A549 (cell line): ENCODE measurements at regions not wholly inside any gene's neighbourhood (a gene's known extent, or its start where the extent isn't known, plus 50 kb on each side); places are given as distances from the start of the nearest gene placed in this dataset.

ENCODE experiments used
- ATAC-seq, 2 experiments: fragments of 200-7000 bp in 1 of 2; fragments of >200 bp in 1 of 2; cut with Nextera tagmentation in 1 of 2; cut with Tn5 transposase in 1 of 2; 3 replicates each; pipeline versions ENCODE4 v1.8.0 to v1.9.1; 2018 to 2020; ENCODE audit warnings: mild to moderate bottlenecking in 1 of 2, moderate library complexity in 1 of 2
- CTCF ChIA-PET: fragments of 300-600 bp; sonication (Branson Sonifier 250); formaldehyde crosslinking; extraction: SDS; loops from one replicate; lab custom pipeline; 2021; ENCODE audit warnings: antibody characterized with exemption, inconsistent platforms; lab: Yijun Ruan, JAX
- POLR2A ChIA-PET: fragments of 350-600 bp; formaldehyde crosslinking; extraction: SDS; loops from one replicate; lab custom pipeline; 2021; ENCODE audit warnings: antibody characterized with exemption, inconsistent platforms; lab: Yijun Ruan, JAX
- DNase-seq, 2 experiments: peaks; one replicate each; pipeline versions ENCODE4 v3.0.0 to v3.0.0-alpha.2; 2011 to 2016; ENCODE audit warnings: low read depth in 1 of 2, low spot score in 1 of 2
- FAIRE-seq: peaks from 2 replicates; lab custom pipeline; 2011; peaks lifted over from hg19 to GRCh38; lab: Jason Lieb, UNC
- H3K27ac ChIP-seq, 2 experiments: fragments of >200 bp; sonication (Bioruptor Twin); formaldehyde crosslinking; 3 replicates each; pipeline ENCODE4 v1.5.1; 2016 to 2017
- H3K4me1 ChIP-seq: fragments of >200 bp; sonication (Bioruptor Twin); formaldehyde crosslinking; 3 replicates; pipeline ENCODE4 v1.6.1; 2016
- H3K4me2 ChIP-seq: fragments of >200 bp; sonication (Bioruptor Twin); formaldehyde crosslinking; 3 replicates; pipeline ENCODE4 v1.6.1; 2016
- H3K4me3 ChIP-seq: fragments of >200 bp; sonication (Bioruptor Twin); formaldehyde crosslinking; 3 replicates; pipeline ENCODE4 v1.5.1; 2016
- H3K9me3 ChIP-seq: fragments of >200 bp; sonication (Bioruptor Twin); formaldehyde crosslinking; 3 replicates; pipeline ENCODE4 v1.6.1; 2016
- CBX8 ChIP-seq: fragments of 200-600 bp; sonication (generic); IDR thresholded peaks from 2 replicates; pipeline ENCODE4 v1.6.1; 2016
- CHD2 ChIP-seq: fragments of 150-350 bp; IDR thresholded peaks from 2 replicates; pipeline ENCODE4 v1.6.1; 2014; ENCODE audit warnings: low read length; ENCODE audit not compliant: partially characterized antibody
- CHD4 ChIP-seq: fragments of 200-600 bp; sonication (generic); IDR thresholded peaks from 2 replicates; pipeline ENCODE4 v1.6.1; 2016; ENCODE audit warnings: antibody characterized with exemption, mild to moderate bottlenecking, borderline replicate concordance
- CTCF ChIP-seq: fragments of >200 bp; sonication (Bioruptor Twin); formaldehyde crosslinking; IDR thresholded peaks from 3 replicates; pipeline ENCODE4 v1.5.1; 2016
- FOSB ChIP-seq: fragments of 250-450 bp; sonication (Bioruptor Pico); IDR thresholded peaks from 2 replicates; pipeline ENCODE4 v1.5.0; 2020; ENCODE audit warnings: mild to moderate bottlenecking, moderate library complexity
- FOSL2 ChIP-seq, 2 experiments: fragments of 450-650 bp in 1 of 2; fragments of >200 bp in 1 of 2; sonication (Bioruptor Twin) in 1 of 2; formaldehyde crosslinking; IDR thresholded peaks; 2 replicates each; pipeline versions ENCODE4 v1.5.0 to v1.6.1; 2016 to 2020; ENCODE audit warnings: mild to moderate bottlenecking in 1 of 2, moderate library complexity in 1 of 2
- GATA3 ChIP-seq: IDR thresholded peaks from 2 replicates; pipeline ENCODE4 v1.6.1; 2012; ENCODE audit warnings: borderline replicate concordance
- HDAC2 ChIP-seq: fragments of 200-600 bp; sonication (generic); IDR thresholded peaks from 2 replicates; pipeline ENCODE4 v1.6.1; 2016
- HES2 ChIP-seq: fragments of >200 bp; sonication (Bioruptor Twin); formaldehyde crosslinking; IDR thresholded peaks from 2 replicates; pipeline ENCODE4 v1.6.1; 2016
- HEYL ChIP-seq: fragments of 250-450 bp; sonication (Bioruptor Pico); IDR thresholded peaks from 2 replicates; pipeline ENCODE4 v1.8.0; 2021; ENCODE audit warnings: mild to moderate bottlenecking, moderate library complexity
- HMGXB4 ChIP-seq: fragments of 250-450 bp; sonication (Bioruptor Pico); IDR thresholded peaks from 2 replicates; pipeline ENCODE4 v1.5.0; 2021; ENCODE audit warnings: mild to moderate bottlenecking, moderate library complexity, borderline replicate concordance
- HOXB5 ChIP-seq: fragments of 250-450 bp; sonication (Bioruptor Pico); IDR thresholded peaks from 2 replicates; pipeline ENCODE4 v1.5.0; 2020; ENCODE audit warnings: mild to moderate bottlenecking, moderate library complexity
- JUN ChIP-seq, 2 experiments: fragments of >200 bp; sonication (Bioruptor Twin); formaldehyde crosslinking; IDR thresholded peaks; 2 replicates in 1 of 2; 3 replicates in 1 of 2; pipeline ENCODE4 v1.6.1; 2016 to 2017
- JUNB ChIP-seq: fragments of >200 bp; sonication (Bioruptor Twin); formaldehyde crosslinking; IDR thresholded peaks from 2 replicates; pipeline ENCODE4 v1.6.1; 2016
- KDM5A ChIP-seq: fragments of 200-600 bp; sonication (generic); IDR thresholded peaks from 2 replicates; pipeline ENCODE4 v1.6.1; 2016; ENCODE audit warnings: antibody characterized with exemption, mild to moderate bottlenecking
- MAFK ChIP-seq: fragments of 450-650 bp; IDR thresholded peaks from 2 replicates; pipeline ENCODE4 v1.6.1; 2014; ENCODE audit not compliant: partially characterized antibody
- NFE2L2 ChIP-seq: fragments of 150-350 bp; conservative IDR thresholded peaks from 2 replicates; pipeline ENCODE4 v1.6.1; 2014; ENCODE audit warnings: low read length
- PBX3 ChIP-seq: IDR thresholded peaks from 2 replicates; pipeline ENCODE4 v1.6.1; 2012
- RAD21 ChIP-seq, 2 experiments: fragments of >200 bp in 1 of 2; sonication (Bioruptor Twin) in 1 of 2; formaldehyde crosslinking in 1 of 2; IDR thresholded peaks in 1 of 2; conservative IDR thresholded peaks in 1 of 2; 2 replicates in 1 of 2; 3 replicates in 1 of 2; pipeline ENCODE4 v1.6.1; 2012 to 2018; ENCODE audit warnings: inconsistent platforms in 1 of 2
- RARB ChIP-seq: fragments of 250-450 bp; sonication (Bioruptor Pico); IDR thresholded peaks from 2 replicates; pipeline ENCODE4 v1.8.0; 2021; ENCODE audit warnings: mild to moderate bottlenecking, moderate library complexity
- RFX5 ChIP-seq: fragments of 450-650 bp; IDR thresholded peaks from 2 replicates; pipeline ENCODE4 v1.7.1; 2014; ENCODE audit warnings: antibody characterized with exemption, mild to moderate bottlenecking, moderate library complexity
- TFCP2L1 ChIP-seq: fragments of 250-450 bp; sonication (Bioruptor Pico); IDR thresholded peaks from 2 replicates; pipeline ENCODE4 v1.5.0; 2021; ENCODE audit warnings: mild to moderate bottlenecking
- TP53 ChIP-seq: fragments of 250-450 bp; sonication (Bioruptor Pico); IDR thresholded peaks from 2 replicates; pipeline ENCODE4 v1.5.0; 2021; ENCODE audit warnings: mild to moderate bottlenecking, moderate library complexity
- ZC3H11A ChIP-seq: fragments of 450-650 bp; IDR thresholded peaks from 2 replicates; pipeline ENCODE4 v1.6.1; 2014; ENCODE audit warnings: antibody characterized with exemption, mild to moderate bottlenecking
- ZNF302 ChIP-seq: fragments of 250-450 bp; sonication (Bioruptor Pico); IDR thresholded peaks from 2 replicates; pipeline ENCODE4 v1.9.0; 2021; ENCODE audit warnings: inconsistent platforms, mild to moderate bottlenecking, moderate library complexity
- WGBS: methylation state at CpG from one replicate; pipeline ENCODE4 v1.1.6; 2017; ENCODE audit errors: missing lambda C conversion rate; 5-methylcytosine and 5-hydroxymethylcytosine counted together
- TF ChIP-seq, protein P1 (sequence below): fragments of 450-650 bp; IDR thresholded peaks from 2 replicates; pipeline ENCODE4 v1.6.1; 2014; ENCODE audit warnings: antibody characterized with exemption
- TF ChIP-seq, protein P2 (sequence below): fragments of 250-450 bp; sonication (Bioruptor Pico); IDR thresholded peaks from 2 replicates; pipeline ENCODE4 v1.5.0; 2020; ENCODE audit warnings: low read depth, mild to moderate bottlenecking, moderate library complexity

GRCh38 chr4:115515366-115515765 lies 401.9 kb upstream of the NDST4 start:
- DNase-seq (no peak), ATAC-seq (no peak), FAIRE-seq (no peak)
- Histone ChIP-seq H3K4me1 (no peaks in the 10 kb centered on the region), H3K9me3 (no peaks in the 10 kb centered on the region), H3K27ac (no peak overlapping the region), H3K4me2 (no peak overlapping the region)
- WGBS: 7% methylated on average over 2 of the region's 2 CpGs
- TF ChIP-seq PBX3: no peak
- no peak for TF ChIP-seq MAFK
- no peak for TF ChIP-seq TP53 (CRISPR knock-in tag)
- no peak for TF ChIP-seq TFCP2L1 (CRISPR knock-in tag)
- TF ChIP-seq ZNF302 (CRISPR knock-in tag): no peak
- no peak for TF ChIP-seq HOXB5 (CRISPR knock-in tag)
- no peak for TF ChIP-seq GATA3
- TF ChIP-seq CHD4: no peak
- no peak for TF ChIP-seq KDM5A
- no peak for TF ChIP-seq RAD21 (conservative IDR thresholded peaks at IDR 0.05 in 1 of 2, IDR thresholded peaks at IDR 0.05 in 1 of 2)
- TF ChIP-seq, all 56 proteins: peak for 0
- ChIA-PET CTCF (no interaction called here), POLR2A (no interaction called here)
- H3K4me3 ChIP-seq: no peak overlapping the region

DNA sequence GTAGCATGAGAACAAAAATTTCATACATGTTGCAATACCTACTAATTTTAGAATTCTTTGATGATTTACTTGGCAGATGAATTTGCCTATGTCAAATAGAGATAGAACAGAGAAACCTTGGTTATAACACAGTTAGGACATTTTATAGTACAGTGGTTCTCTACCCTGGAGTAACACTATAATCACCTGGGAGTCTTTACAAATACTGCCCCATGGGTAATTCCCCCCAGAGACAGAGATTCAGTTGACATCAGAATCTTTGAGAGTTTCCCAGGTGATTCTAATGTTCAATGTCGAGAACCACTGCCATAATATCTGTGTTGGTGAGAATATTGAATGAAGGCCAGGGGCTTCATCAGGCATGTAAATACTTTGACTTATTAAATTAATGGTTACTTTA lies 401.3 kb upstream of the NDST4 start:
- TF ChIP-seq, protein P1, sequence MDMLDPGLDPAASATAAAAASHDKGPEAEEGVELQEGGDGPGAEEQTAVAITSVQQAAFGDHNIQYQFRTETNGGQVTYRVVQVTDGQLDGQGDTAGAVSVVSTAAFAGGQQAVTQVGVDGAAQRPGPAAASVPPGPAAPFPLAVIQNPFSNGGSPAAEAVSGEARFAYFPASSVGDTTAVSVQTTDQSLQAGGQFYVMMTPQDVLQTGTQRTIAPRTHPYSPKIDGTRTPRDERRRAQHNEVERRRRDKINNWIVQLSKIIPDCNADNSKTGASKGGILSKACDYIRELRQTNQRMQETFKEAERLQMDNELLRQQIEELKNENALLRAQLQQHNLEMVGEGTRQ: no peak
- TF ChIP-seq PBX3 (no peak), FOSB (CRISPR knock-in tag) (no peak), HDAC2 (no peak), JUN (IDR thresholded peaks at IDR 0.05) (no peak), HMGXB4 (CRISPR knock-in tag) (no peak), CBX8 (no peak), JUNB (no peak)
- TF ChIP-seq, protein P2, sequence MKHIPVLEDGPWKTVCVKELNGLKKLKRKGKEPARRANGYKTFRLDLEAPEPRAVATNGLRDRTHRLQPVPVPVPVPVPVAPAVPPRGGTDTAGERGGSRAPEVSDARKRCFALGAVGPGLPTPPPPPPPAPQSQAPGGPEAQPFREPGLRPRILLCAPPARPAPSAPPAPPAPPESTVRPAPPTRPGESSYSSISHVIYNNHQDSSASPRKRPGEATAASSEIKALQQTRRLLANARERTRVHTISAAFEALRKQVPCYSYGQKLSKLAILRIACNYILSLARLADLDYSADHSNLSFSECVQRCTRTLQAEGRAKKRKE (CRISPR knock-in tag): no peak
- H3K4me3 ChIP-seq: no peak overlapping the region
- 0% methylated on average over 1 of the region's 1 CpG for WGBS
- no peak overlapping the region for H3K27ac ChIP-seq
- ATAC-seq (no peak), FAIRE-seq (no peak), DNase-seq (no peak)
- ChIA-PET CTCF (no interaction called here), POLR2A (no interaction called here)
- H3K4me1 ChIP-seq: no peaks in the 10 kb centered on the region
- no peak overlapping the region for H3K4me2 ChIP-seq
- H3K9me3 ChIP-seq: no peaks in the 10 kb centered on the region

- ATAC-seq (no peak), FAIRE-seq (no peak), DNase-seq (no peak)
- CTCF ChIA-PET: no interaction called here
- Histone ChIP-seq H3K4me2 (no peak overlapping the region), H3K4me1 (no peaks in the 10 kb centered on the region), H3K4me3 (no peak overlapping the region), H3K27ac (no peak overlapping the region), H3K9me3 (no peaks in the 10 kb centered on the region)
- WGBS: 15% methylated on average over 1 of the region's 1 CpG
- POLR2A ChIA-PET: no interaction called here
- TF ChIP-seq HES2 (no peak), CHD2 (no peak), TFCP2L1 (CRISPR knock-in tag) (no peak), RFX5 (no peak), ZNF302 (CRISPR knock-in tag) (no peak), FOSB (CRISPR knock-in tag) (no peak), FOSL2 (IDR thresholded peaks at IDR 0.05) (no peak), FOSL2 (CRISPR knock-in tag; IDR thresholded peaks at IDR 0.05) (no peak), HEYL (CRISPR knock-in tag) (no peak), HOXB5 (CRISPR knock-in tag) (no peak), GATA3 (no peak), NFE2L2 (no peak), CHD4 (no peak), CTCF (no peak), RAD21 (conservative IDR thresholded peaks at IDR 0.05 in 1 of 2, IDR thresholded peaks at IDR 0.05 in 1 of 2) (no peak), RARB (no peak), ZC3H11A (no peak), TP53 (CRISPR knock-in tag) (no peak)
These were observed 391.9 kb upstream of the NDST4 start for GRCh38 chr4:115505326-115505725.
